ENCODE measurements at regions not wholly inside any gene's neighbourhood (a gene's known extent, or its start where the extent isn't known, plus 50 kb on each side); places are given as distances from the start of the nearest gene placed in this dataset.

- TF ChIP-seq CTCF (IDR thresholded peaks at IDR 0.05) = no peak
- TF ChIP-seq ZFX (IDR thresholded peaks at IDR 0.05; ENCODE audit: borderline replicate concordance) = no peak
These were observed 66.1 kb upstream of the RNF24 start for GRCh38 chr20:4081421-4081820.

Measured in 22Rv1 (cell line).